Aorta (tissue), 5 donors: ENCODE measurements at regions not wholly inside any gene's neighbourhood (a gene's known extent, or its start where the extent isn't known, plus 50 kb on each side); places are given as distances from the start of the nearest gene placed in this dataset.

Experiments
- ATAC-seq: fragments of 200-7000 bp; cut with Tn5 transposase; one replicate; pipeline ENCODE4 v1.9.1; 2022; ENCODE audit warnings: moderate library complexity; ENCODE audit not compliant: low FRiP score
- DNase-seq, 2 donors: peaks; one replicate each; pipeline ENCODE4 v3.0.0-alpha.2; 2020
- H3K27ac ChIP-seq, 2 donors: one replicate each; pipeline ENCODE4 v1.5.1; 2013; ENCODE audit warnings: low read length in 2 of 2, mild to moderate bottlenecking in 2 of 2, moderate library complexity in 2 of 2, control low read depth in 1 of 2, inconsistent platforms in 1 of 2, low read depth in 1 of 2
- H3K27me3 ChIP-seq, 2 donors: one replicate each; pipeline ENCODE4 v1.6.1; 2013; ENCODE audit warnings: control low read depth in 1 of 2, low read length in 1 of 2, mild to moderate bottlenecking in 1 of 2, moderate library complexity in 1 of 2; ENCODE audit not compliant: insufficient read depth in 2 of 2, control insufficient read depth in 1 of 2
- H3K36me3 ChIP-seq, 2 donors: one replicate each; pipeline ENCODE4 v1.6.1; 2013; ENCODE audit warnings: control low read depth in 1 of 2, low read length in 1 of 2, mild to moderate bottlenecking in 1 of 2; ENCODE audit not compliant: insufficient read depth in 2 of 2, control insufficient read depth in 1 of 2
- H3K4me1 ChIP-seq, 2 donors: one replicate each; pipeline ENCODE4 v1.6.1; 2013; ENCODE audit warnings: low read length in 2 of 2, control low read depth in 1 of 2, mild to moderate bottlenecking in 1 of 2, moderate library complexity in 1 of 2; ENCODE audit not compliant: insufficient read depth in 2 of 2, control insufficient read depth in 1 of 2
- H3K4me3 ChIP-seq, 2 donors: one replicate each; pipeline ENCODE4 v1.5.1; 2013; ENCODE audit warnings: low read length in 2 of 2, control low read depth in 1 of 2, mild to moderate bottlenecking in 1 of 2
- H3K9me3 ChIP-seq: one replicate; pipeline ENCODE4 v1.6.1; 2013; ENCODE audit warnings: mild to moderate bottlenecking, low read length; ENCODE audit not compliant: control insufficient read depth
- WGBS, 2 donors: extraction: QIAGEN DNeasy Blood & Tissue Kit; methylation state at CpG; one replicate each; pipeline ENCODE4 v1.1.7; 2013; 5-methylcytosine and 5-hydroxymethylcytosine counted together
- intact Hi-C, 2 donors: fragments of 100-400 bp; cut with DNase I; formaldehyde crosslinking; loops; one replicate each; pipeline versions ENCODE4 v1.14.2 to v1.15.0; 2022
- donor health status: healthy with polysubstance abuse.
- donor health status: Bipolar disorder and iron deficiency.
- donor health status: DM: no; HTN: no; CAD: no.
- donor health status: DM: no; HTN: no; CAD: no.
- donor health status: DM: yes; HTN: yes; CAD: no.

GRCh38 chr4:165714650-165715049, 158.4 kb upstream of the TLL1 start:
- Histone ChIP-seq H3K27me3 (no peaks in the 10 kb centered on the region), H3K27ac (no peak overlapping the region), H3K36me3 (no peaks in the 10 kb centered on the region), H3K4me1 (no peaks in the 10 kb centered on the region), H3K4me3 (no peak overlapping the region), H3K9me3 (no peaks in the 10 kb centered on the region)
- DNase-seq (no peak), ATAC-seq (no peak)
- intact Hi-C loops, result no loop called here
- 98% methylated on average over 14 of the region's 14 CpGs for WGBS, 2 donors

- ATAC-seq (no peak), DNase-seq (no peak)
- intact Hi-C loops, result no loop called here
- WGBS, 2 donors, result 98 to 100% methylated on average over 1 of the region's 1 CpG
- Histone ChIP-seq H3K4me1 (no peaks in the 10 kb centered on the region), H3K27ac (no peak overlapping the region), H3K36me3 (no peaks in the 10 kb centered on the region), H3K4me3 (no peak overlapping the region), H3K27me3 (no peaks in the 10 kb centered on the region), H3K9me3 (no peaks in the 10 kb centered on the region)
These were observed 157.8 kb upstream of the TLL1 start for GRCh38 chr4:165715211-165715610.

GRCh38 chr4:165715989-165716388, 157.0 kb upstream of the TLL1 start:
- ATAC-seq (no peak), DNase-seq (no peak)
- no peaks in the 10 kb centered on the region for H3K4me1 ChIP-seq
- no peak overlapping the region for H3K4me3 ChIP-seq
- no peak overlapping the region for H3K27ac ChIP-seq
- intact Hi-C loops, result no loop called here
- H3K9me3 ChIP-seq, result no peaks in the 10 kb centered on the region
- WGBS, 2 donors, result 89 to 92% methylated on average over 1 of the region's 1 CpG
- H3K27me3 ChIP-seq, result no peaks in the 10 kb centered on the region
- H3K36me3 ChIP-seq, result no peaks in the 10 kb centered on the region

GRCh38 chr4:165716472-165716871, 156.6 kb upstream of the TLL1 start:
- Histone ChIP-seq H3K27ac (no peak overlapping the region), H3K9me3 (no peaks in the 10 kb centered on the region), H3K4me3 (no peak overlapping the region), H3K4me1 (no peaks in the 10 kb centered on the region), H3K36me3 (no peaks in the 10 kb centered on the region), H3K27me3 (peaks cover 0 to 2% of the 10 kb centered on the region in 2 donors)
- ATAC-seq (no peak), DNase-seq (no peak)
- intact Hi-C loops, result no loop called here

- H3K27ac ChIP-seq, result no peak overlapping the region
- intact Hi-C loops, result no loop called here
- H3K9me3 ChIP-seq, result no peaks in the 10 kb centered on the region
- no peak overlapping the region for H3K4me3 ChIP-seq
- WGBS, 2 donors, result 94 to 96% methylated on average over 8 of the region's 8 CpGs
- peaks cover 0 to 2% of the 10 kb centered on the region in 2 donors for H3K27me3 ChIP-seq
- no peaks in the 10 kb centered on the region for H3K4me1 ChIP-seq
- ATAC-seq (no peak), DNase-seq (no peak)
- no peaks in the 10 kb centered on the region for H3K36me3 ChIP-seq
These were observed 154.4 kb upstream of the TLL1 start for GRCh38 chr4:165718660-165719059.

- DNase-seq (no peak), ATAC-seq (no peak)
- 94 to 100% methylated on average over 2 of the region's 2 CpGs for WGBS, 2 donors
- Histone ChIP-seq H3K27me3 (peaks cover 0 to 2% of the 10 kb centered on the region in 2 donors), H3K36me3 (no peaks in the 10 kb centered on the region), H3K27ac (no peak overlapping the region), H3K4me3 (no peak overlapping the region), H3K9me3 (no peaks in the 10 kb centered on the region), H3K4me1 (no peaks in the 10 kb centered on the region)
- intact Hi-C loops, result no loop called here
These were observed 152.5 kb upstream of the TLL1 start for GRCh38 chr4:165720411-165721082.

GRCh38 chr4:165721815-165722214, 151.2 kb upstream of the TLL1 start:
- WGBS, 2 donors, result 94 to 95% methylated on average over 4 of the region's 4 CpGs
- ATAC-seq (no peak), DNase-seq (no peak)
- Histone ChIP-seq H3K27me3 (peaks cover 0 to 2% of the 10 kb centered on the region in 2 donors), H3K27ac (no peak overlapping the region), H3K4me1 (no peaks in the 10 kb centered on the region), H3K9me3 (no peaks in the 10 kb centered on the region), H3K36me3 (no peaks in the 10 kb centered on the region), H3K4me3 (no peak overlapping the region)
- intact Hi-C loops, result no loop called here

- Histone ChIP-seq H3K27me3 (peaks cover 0 to 2% of the 10 kb centered on the region in 2 donors), H3K4me3 (no peak overlapping the region), H3K36me3 (no peaks in the 10 kb centered on the region), H3K27ac (no peak overlapping the region), H3K4me1 (no peaks in the 10 kb centered on the region), H3K9me3 (no peaks in the 10 kb centered on the region)
- 75 to 91% methylated on average over 4 of the region's 4 CpGs for WGBS, 2 donors
- ATAC-seq, result no peak
- no peak for DNase-seq
- intact Hi-C loops, result no loop called here
These were observed 149.8 kb upstream of the TLL1 start for GRCh38 chr4:165723051-165723795.

GRCh38 chr4:165724786-165725185, 148.3 kb upstream of the TLL1 start:
- WGBS, 2 donors, result 6 to 11% methylated on average over 2 of the region's 2 CpGs
- H3K27me3 ChIP-seq, result peaks cover 0 to 2% of the 10 kb centered on the region in 2 donors
- ATAC-seq (no peak), DNase-seq (no peak)
- no peaks in the 10 kb centered on the region for H3K4me1 ChIP-seq
- no peak overlapping the region for H3K4me3 ChIP-seq
- no peak overlapping the region for H3K27ac ChIP-seq
- intact Hi-C loops, result no loop called here
- no peaks in the 10 kb centered on the region for H3K9me3 ChIP-seq
- no peaks in the 10 kb centered on the region for H3K36me3 ChIP-seq
